Tibial nerve (tissue), 3 donors: ENCODE measurements at regions not wholly inside any gene's neighbourhood (a gene's known extent, or its start where the extent isn't known, plus 50 kb on each side); places are given as distances from the start of the nearest gene placed in this dataset.

Source experiments
- CTCF ChIP-seq, 5 experiments: fragments of 200-600 bp in 3 of 5; fragments of 450-650 bp in 2 of 5; sonication (generic) in 3 of 5; IDR thresholded peaks; one replicate each; pipeline ENCODE4 v1.5.1; 2016 to 2019; ENCODE audit warnings: antibody characterized with exemption in 5 of 5, mild to moderate bottlenecking in 3 of 5, moderate library complexity in 2 of 5
- POLR2A ChIP-seq, 2 donors: fragments of 450-650 bp; IDR thresholded peaks; one replicate each; pipeline ENCODE4 v1.6.1; 2017; ENCODE audit warnings: antibody characterized with exemption in 2 of 2, mild to moderate bottlenecking in 2 of 2, moderate library complexity in 2 of 2

GRCh38 chr6:67352717-67353116 is 1282.4 kb upstream of the ADGRB3 start:
- TF ChIP-seq CTCF (IDR thresholded peaks at IDR 0.05) (no peak), POLR2A (IDR thresholded peaks at IDR 0.05) (no peak)
